ENCODE measurements at regions not wholly inside any gene's neighbourhood (a gene's known extent, or its start where the extent isn't known, plus 50 kb on each side); places are given as distances from the start of the nearest gene placed in this dataset.

- Histone ChIP-seq H3K9me3 (no peaks in the 10 kb centered on the region), H3K27ac (no peak overlapping the region), H3K27me3 (no peaks in the 10 kb centered on the region), H3K4me3 (no peak overlapping the region), H3K36me3 (no peaks in the 10 kb centered on the region), H3K4me1 (no peaks in the 10 kb centered on the region)
- no peak for TF ChIP-seq CTCF (IDR thresholded peaks at IDR 0.05)
- no peak for DNase-seq (ENCODE audit: low spot score in 2 of 2)
- intact Hi-C loops (cut with DNase I): no loop called here
These were observed 180.8 kb upstream of the CAMK1G start for GRCh38 chr1:209402697-209403096.

GRCh38 chr1:209403921-209404320 is 179.6 kb upstream of the CAMK1G start:
- Histone ChIP-seq H3K27me3 (no peaks in the 10 kb centered on the region), H3K4me1 (no peaks in the 10 kb centered on the region), H3K4me3 (no peak overlapping the region), H3K36me3 (no peaks in the 10 kb centered on the region), H3K9me3 (no peaks in the 10 kb centered on the region), H3K27ac (no peak overlapping the region)
- TF ChIP-seq CTCF (IDR thresholded peaks at IDR 0.05): no peak
- no peak for DNase-seq (ENCODE audit: low spot score in 2 of 2)
- intact Hi-C loops (cut with DNase I): no loop called here

GRCh38 chr1:209404577-209404976 is 178.9 kb upstream of the CAMK1G start:
- no peaks in the 10 kb centered on the region for H3K4me1 ChIP-seq
- H3K4me3 ChIP-seq: no peak overlapping the region
- intact Hi-C loops (cut with DNase I): no loop called here
- no peaks in the 10 kb centered on the region for H3K36me3 ChIP-seq
- no peak overlapping the region for H3K27ac ChIP-seq
- no peak for DNase-seq (ENCODE audit: low spot score in 2 of 2)
- no peak for TF ChIP-seq CTCF (IDR thresholded peaks at IDR 0.05)
- no peaks in the 10 kb centered on the region for H3K27me3 ChIP-seq
- no peaks in the 10 kb centered on the region for H3K9me3 ChIP-seq

GRCh38 chr1:209405183-209405814 is 178.2 kb upstream of the CAMK1G start:
- H3K4me1 ChIP-seq: no peaks in the 10 kb centered on the region
- intact Hi-C loops (cut with DNase I): no loop called here
- no peak for TF ChIP-seq CTCF (IDR thresholded peaks at IDR 0.05)
- H3K27me3 ChIP-seq: no peaks in the 10 kb centered on the region
- DNase-seq (ENCODE audit: low spot score in 2 of 2): no peak
- H3K4me3 ChIP-seq: no peak overlapping the region
- H3K36me3 ChIP-seq: no peaks in the 10 kb centered on the region
- H3K9me3 ChIP-seq: no peaks in the 10 kb centered on the region
- no peak overlapping the region for H3K27ac ChIP-seq

- intact Hi-C loops (cut with DNase I): no loop called here
- no peak for TF ChIP-seq CTCF (IDR thresholded peaks at IDR 0.05)
- H3K4me3 ChIP-seq: no peak overlapping the region
- H3K36me3 ChIP-seq: no peaks in the 10 kb centered on the region
- no peaks in the 10 kb centered on the region for H3K27me3 ChIP-seq
- no peak for DNase-seq (ENCODE audit: low spot score in 2 of 2)
- no peak overlapping the region for H3K27ac ChIP-seq
- no peaks in the 10 kb centered on the region for H3K9me3 ChIP-seq
- H3K4me1 ChIP-seq: no peaks in the 10 kb centered on the region
These were observed 177.3 kb upstream of the CAMK1G start for GRCh38 chr1:209406168-209406567.

GRCh38 chr1:209406595-209406994 is 176.9 kb upstream of the CAMK1G start:
- intact Hi-C loops (cut with DNase I): no loop called here
- no peak overlapping the region for H3K4me3 ChIP-seq
- no peaks in the 10 kb centered on the region for H3K9me3 ChIP-seq
- no peaks in the 10 kb centered on the region for H3K36me3 ChIP-seq
- TF ChIP-seq CTCF (IDR thresholded peaks at IDR 0.05): no peak
- H3K27ac ChIP-seq: no peak overlapping the region
- no peak for DNase-seq (ENCODE audit: low spot score in 2 of 2)
- H3K4me1 ChIP-seq: no peaks in the 10 kb centered on the region
- no peaks in the 10 kb centered on the region for H3K27me3 ChIP-seq

All from ascending aorta (tissue), 2 donors.